Stimulated activated naive CD8-positive, alpha-beta T cell treated with anti-CD3 and anti-CD28 coated beads, Interleukin-15, Interleukin-2, amounts not matched to agents 100 ng/mL and 50 ng/mL, for 24 hours (primary cell): ENCODE measurements at regions not wholly inside any gene's neighbourhood (a gene's known extent, or its start where the extent isn't known, plus 50 kb on each side); places are given as distances from the start of the nearest gene placed in this dataset.
"Not testable (repeated sequence)": the region's sequence is repeated elsewhere in the genome, so short reads cannot be mapped to it uniquely, and the experiment has no call there.

Experiments used
- H3K27ac Mint-ChIP-seq: one replicate; pipeline ENCODE4 v1.8.0; 2021; ENCODE audit warnings: mild to moderate bottlenecking, mixed read lengths
- H3K27me3 Mint-ChIP-seq: one replicate; pipeline ENCODE4 v1.8.0; 2021; ENCODE audit warnings: mixed read lengths
- H3K36me3 Mint-ChIP-seq: one replicate; pipeline ENCODE4 v1.8.0; 2021; ENCODE audit warnings: low read depth, mixed read lengths
- H3K4me1 Mint-ChIP-seq: one replicate; pipeline ENCODE4 v1.8.0; 2021; ENCODE audit warnings: low read depth, mixed read lengths
- H3K4me3 Mint-ChIP-seq: one replicate; pipeline ENCODE4 v1.8.0; 2021; ENCODE audit warnings: mild to moderate bottlenecking, mixed read lengths
- H3K9me3 Mint-ChIP-seq: one replicate; pipeline ENCODE4 v1.8.0; 2021; ENCODE audit warnings: mixed read lengths

DNA sequence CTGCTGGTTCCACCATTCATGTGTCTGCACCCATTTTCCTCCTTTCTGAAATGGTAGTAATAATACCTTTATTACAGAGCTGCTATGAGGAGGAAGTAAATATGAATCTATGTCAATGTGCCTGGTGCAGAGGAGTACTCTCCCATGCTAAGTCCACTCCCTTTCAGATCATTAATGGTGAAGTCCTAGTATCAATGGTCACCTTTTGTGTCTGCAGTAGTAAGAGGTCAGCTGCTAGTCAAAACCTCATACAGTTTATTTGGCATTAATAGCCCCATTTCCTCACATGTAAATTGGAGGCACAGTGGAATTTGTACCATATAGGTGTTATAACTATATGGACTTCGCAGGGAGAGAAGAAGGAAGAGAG lies 581.0 kb downstream of the REEP3 start:
- H3K4me3 Mint-ChIP-seq: no peak overlapping the region
- H3K9me3 Mint-ChIP-seq: no peaks in the 10 kb centered on the region
- no peaks in the 10 kb centered on the region for H3K27me3 Mint-ChIP-seq
- no peaks in the 10 kb centered on the region for H3K36me3 Mint-ChIP-seq
- no peak overlapping the region for H3K27ac Mint-ChIP-seq
- H3K4me1 Mint-ChIP-seq: no peaks in the 10 kb centered on the region

GRCh38 chr10:64102916-64103315 lies 581.7 kb downstream of the REEP3 start:
- H3K4me3 Mint-ChIP-seq: no peak overlapping the region
- H3K27ac Mint-ChIP-seq: no peak overlapping the region
- no peaks in the 10 kb centered on the region for H3K36me3 Mint-ChIP-seq
- no peaks in the 10 kb centered on the region for H3K27me3 Mint-ChIP-seq
- H3K4me1 Mint-ChIP-seq: no peaks in the 10 kb centered on the region
- no peaks in the 10 kb centered on the region for H3K9me3 Mint-ChIP-seq

DNA sequence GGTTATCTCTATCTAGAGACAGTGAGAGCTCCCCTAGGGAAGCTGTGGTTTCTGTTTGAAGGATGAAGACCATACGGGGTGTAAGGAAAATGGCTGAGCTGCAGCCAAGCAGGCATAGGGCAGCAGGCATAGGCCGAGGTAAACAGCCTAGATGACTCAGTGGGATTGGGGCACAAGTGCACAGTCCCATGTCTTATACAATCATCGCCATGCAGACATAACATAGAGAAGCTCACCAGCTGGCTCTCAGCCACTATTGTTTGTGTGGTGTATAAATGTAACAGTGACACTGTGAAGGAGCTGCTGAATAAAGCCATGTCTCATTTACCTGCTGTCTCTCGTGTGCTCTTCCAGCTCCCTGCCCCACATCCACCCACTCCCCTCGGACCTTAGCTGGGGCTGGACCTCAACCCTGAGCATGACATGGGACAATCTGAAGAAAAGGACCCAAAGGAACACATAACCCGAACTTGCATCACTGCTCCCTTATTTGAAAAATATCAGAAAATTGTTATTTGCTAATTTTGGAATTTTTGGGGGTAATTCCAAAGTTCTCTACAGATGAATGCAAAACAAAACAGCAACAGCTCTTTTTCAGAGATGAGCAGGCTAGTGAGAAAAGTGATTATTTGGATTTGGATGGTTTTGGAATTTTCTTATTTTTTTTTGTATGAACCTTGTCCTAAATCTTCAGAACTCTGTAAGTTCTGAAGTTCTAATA lies 582.7 kb downstream of the REEP3 start:
- Mint-ChIP-seq H3K9me3 (no peaks in the 10 kb centered on the region), H3K4me1 (no peaks in the 10 kb centered on the region), H3K27ac (no peak overlapping the region), H3K4me3 (no peak overlapping the region), H3K27me3 (no peaks in the 10 kb centered on the region), H3K36me3 (no peaks in the 10 kb centered on the region)

DNA sequence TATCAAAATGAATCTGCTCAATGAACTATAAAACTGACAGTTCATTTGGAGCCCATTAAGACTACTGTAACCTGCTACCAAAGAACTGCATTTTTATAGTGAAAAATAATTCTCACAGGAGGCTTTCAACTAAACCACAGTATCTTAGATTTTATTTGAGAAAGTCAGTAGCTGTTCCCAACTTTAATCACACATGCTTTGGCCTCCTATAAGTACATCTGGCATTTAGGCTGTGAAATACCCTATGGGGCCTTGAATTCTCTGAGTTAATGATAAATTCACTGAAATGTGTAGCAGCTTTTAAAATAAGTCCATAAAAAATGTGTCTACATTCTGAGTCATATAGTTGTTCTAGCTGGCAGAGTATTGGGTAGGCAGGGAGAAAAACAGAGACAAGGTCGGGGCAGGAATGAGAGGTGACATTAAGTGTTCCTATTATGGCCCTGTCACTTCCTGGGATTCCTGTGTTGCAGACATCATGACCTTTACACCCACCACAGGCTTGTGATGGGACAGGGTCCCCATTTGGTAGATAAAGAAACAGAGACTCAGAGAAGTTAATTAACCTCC lies 588.8 kb downstream of the REEP3 start:
- Mint-ChIP-seq H3K4me1 (peaks cover 4% of the 10 kb centered on the region), H3K9me3 (no peaks in the 10 kb centered on the region), H3K27me3 (peaks cover 5% of the 10 kb centered on the region), H3K27ac (no peak overlapping the region), H3K4me3 (no peak overlapping the region), H3K36me3 (no peaks in the 10 kb centered on the region)

GRCh38 chr10:64112701-64113355 lies 591.6 kb downstream of the REEP3 start:
- no peak overlapping the region for H3K27ac Mint-ChIP-seq
- peaks cover 5% of the 10 kb centered on the region for H3K27me3 Mint-ChIP-seq
- H3K36me3 Mint-ChIP-seq: no peaks in the 10 kb centered on the region
- peaks cover 4% of the 10 kb centered on the region for H3K4me1 Mint-ChIP-seq
- no peaks in the 10 kb centered on the region for H3K9me3 Mint-ChIP-seq
- no peak overlapping the region for H3K4me3 Mint-ChIP-seq

GRCh38 chr10:64113375-64113774 lies 592.2 kb downstream of the REEP3 start:
- H3K36me3 Mint-ChIP-seq: no peaks in the 10 kb centered on the region
- H3K9me3 Mint-ChIP-seq: no peaks in the 10 kb centered on the region
- peaks cover 5% of the 10 kb centered on the region for H3K27me3 Mint-ChIP-seq
- H3K27ac Mint-ChIP-seq: no peak overlapping the region
- H3K4me1 Mint-ChIP-seq: peaks cover 4% of the 10 kb centered on the region
- H3K4me3 Mint-ChIP-seq: no peak overlapping the region

DNA sequence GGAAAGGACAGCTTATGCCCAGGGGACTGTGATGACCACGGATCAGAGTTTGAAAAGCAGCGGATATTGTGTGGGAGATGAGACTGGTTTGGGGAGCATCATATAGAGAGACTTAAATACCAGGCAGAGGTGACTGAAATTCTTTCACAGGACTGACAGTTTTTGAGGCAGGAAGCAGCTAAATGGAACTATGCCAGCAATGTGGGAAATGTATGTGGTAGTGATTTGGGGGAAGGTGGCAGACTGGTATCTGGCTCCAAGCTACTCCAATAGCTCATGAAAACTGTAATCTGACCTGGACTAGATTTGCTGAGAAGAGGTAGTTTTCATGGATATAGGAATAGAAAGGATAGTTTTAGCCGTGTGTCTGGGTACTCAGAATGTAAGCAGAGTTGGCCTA lies 592.6 kb downstream of the REEP3 start:
- Mint-ChIP-seq H3K4me1 (peaks cover 4% of the 10 kb centered on the region), H3K4me3 (no peak overlapping the region), H3K9me3 (no peaks in the 10 kb centered on the region), H3K36me3 (no peaks in the 10 kb centered on the region), H3K27me3 (peaks cover 5% of the 10 kb centered on the region), H3K27ac (no peak overlapping the region)

DNA sequence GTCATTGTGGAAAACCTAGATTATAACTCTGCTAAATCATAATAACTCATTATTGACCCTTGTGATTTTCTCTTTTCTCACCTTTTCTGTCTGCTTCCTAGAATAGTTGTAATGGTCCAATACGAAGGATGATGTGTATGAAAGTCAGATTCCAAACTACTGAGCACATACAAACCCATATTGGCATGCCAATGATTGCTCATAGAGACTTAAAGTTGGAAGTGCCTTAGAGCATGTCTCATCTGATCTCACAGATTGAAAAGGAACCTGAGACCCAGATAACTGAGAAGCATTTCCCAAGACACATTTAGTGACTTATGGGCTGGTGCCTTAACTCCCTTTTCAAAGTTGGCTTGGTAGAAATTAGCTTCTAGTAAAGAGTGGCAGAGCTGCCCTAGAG lies 594.3 kb downstream of the REEP3 start:
- H3K27me3 Mint-ChIP-seq: peaks cover 5% of the 10 kb centered on the region
- no peak overlapping the region for H3K4me3 Mint-ChIP-seq
- H3K9me3 Mint-ChIP-seq: no peaks in the 10 kb centered on the region
- H3K36me3 Mint-ChIP-seq: no peaks in the 10 kb centered on the region
- H3K4me1 Mint-ChIP-seq: peaks cover 4% of the 10 kb centered on the region
- H3K27ac Mint-ChIP-seq: no peak overlapping the region

DNA sequence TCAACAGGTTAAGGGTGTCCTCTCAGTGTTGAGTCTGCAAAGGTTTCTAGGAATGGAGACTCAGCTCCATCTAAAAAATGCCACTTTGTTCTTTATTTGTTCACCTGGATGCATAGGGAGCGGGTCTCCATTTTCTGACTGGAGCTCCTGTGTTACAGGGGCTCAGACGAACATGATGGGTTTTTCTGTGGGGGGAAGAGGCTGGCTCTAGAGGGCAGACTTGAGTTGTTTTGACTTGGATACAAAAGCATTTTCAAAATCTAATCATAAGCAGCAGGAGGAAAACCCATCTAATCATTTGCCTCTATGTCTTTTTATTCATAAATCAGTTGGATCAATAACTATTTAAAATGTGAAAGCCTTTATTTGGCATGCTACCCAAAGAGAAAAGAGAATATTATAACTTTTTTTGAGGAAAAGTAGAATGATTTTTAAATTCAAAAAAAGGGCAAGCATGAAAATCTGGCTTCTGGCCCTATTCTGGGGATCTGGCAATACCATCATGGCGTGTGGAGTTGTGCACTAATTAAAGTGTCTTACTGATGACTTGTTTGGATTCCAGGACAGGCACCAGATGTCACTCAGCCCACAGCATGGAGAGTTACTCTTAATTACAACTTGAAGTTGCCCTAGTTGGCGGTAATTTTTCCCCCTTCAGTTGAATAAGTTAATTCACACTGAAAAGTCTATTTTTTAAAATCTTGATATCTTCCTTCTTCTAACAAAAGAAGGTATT lies 594.9 kb downstream of the REEP3 start:
- no peak overlapping the region for H3K4me3 Mint-ChIP-seq
- peaks cover 4% of the 10 kb centered on the region for H3K4me1 Mint-ChIP-seq

DNA sequence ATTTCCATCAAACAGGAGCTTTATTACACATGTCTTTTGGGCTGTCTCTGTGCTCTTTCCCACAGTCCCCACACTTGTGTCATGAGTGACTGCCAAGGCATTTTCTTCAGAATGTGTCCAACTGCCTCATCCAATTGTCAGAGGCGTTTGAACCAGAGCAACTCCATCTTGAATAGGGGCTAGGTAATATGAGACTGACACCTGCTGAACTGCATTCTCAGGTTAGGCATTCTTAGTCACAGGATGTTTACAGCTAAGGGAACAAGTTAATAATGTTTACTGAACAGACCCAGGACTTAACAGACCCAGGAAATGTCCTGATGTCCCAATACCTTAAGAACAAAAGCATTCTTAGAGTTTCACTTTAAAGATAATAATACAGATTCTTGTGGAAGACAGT lies 595.5 kb downstream of the REEP3 start:
- no peak overlapping the region for H3K4me3 Mint-ChIP-seq

More for the DNA sequence above, 594.9 kb downstream of the REEP3 start:
- Mint-ChIP-seq H3K9me3 (no peaks in the 10 kb centered on the region), H3K27me3 (peaks cover 5% of the 10 kb centered on the region), H3K27ac (no peak overlapping the region), H3K36me3 (no peaks in the 10 kb centered on the region)

GRCh38 chr10:64118736-64119135 lies 597.5 kb downstream of the REEP3 start:
- no peaks in the 10 kb centered on the region for H3K9me3 Mint-ChIP-seq
- no peaks in the 10 kb centered on the region for H3K36me3 Mint-ChIP-seq
- peaks cover under 1% of the 10 kb centered on the region for H3K27me3 Mint-ChIP-seq
- no peaks in the 10 kb centered on the region for H3K4me1 Mint-ChIP-seq
- no peak overlapping the region for H3K4me3 Mint-ChIP-seq
- H3K27ac Mint-ChIP-seq: no peak overlapping the region

More for the DNA sequence above, 595.5 kb downstream of the REEP3 start:
- Mint-ChIP-seq H3K4me1 (peaks cover 4% of the 10 kb centered on the region), H3K36me3 (no peaks in the 10 kb centered on the region), H3K9me3 (no peaks in the 10 kb centered on the region), H3K27me3 (peaks cover 5% of the 10 kb centered on the region), H3K27ac (no peak overlapping the region)

GRCh38 chr10:64120301-64120980 lies 599.2 kb downstream of the REEP3 start:
- not testable (repeated sequence) for H3K27ac Mint-ChIP-seq, H3K4me3 Mint-ChIP-seq, H3K36me3 Mint-ChIP-seq, H3K4me1 Mint-ChIP-seq, H3K27me3 Mint-ChIP-seq, H3K9me3 Mint-ChIP-seq

DNA sequence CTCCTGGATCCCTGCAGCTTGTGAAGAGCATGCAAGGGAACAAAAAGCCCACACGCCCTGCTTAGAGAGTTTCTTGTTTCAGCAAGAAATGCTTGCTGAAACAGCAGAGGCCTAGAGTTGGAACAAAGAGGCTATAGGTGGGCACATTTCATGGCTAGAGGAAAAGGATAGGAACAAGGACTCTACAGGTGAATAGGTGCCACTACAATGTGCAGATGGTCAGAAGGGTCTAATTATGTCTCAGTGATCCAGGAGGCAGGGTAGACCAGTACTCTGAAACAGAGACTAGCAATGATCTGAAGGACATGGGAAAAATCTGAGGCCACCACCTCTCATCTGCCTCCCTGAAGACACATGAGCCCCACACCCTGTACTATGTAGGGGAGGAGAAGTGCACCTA lies 609.0 kb downstream of the REEP3 start:
- Mint-ChIP-seq H3K27me3 (no peaks in the 10 kb centered on the region), H3K27ac (no peak overlapping the region), H3K4me1 (no peaks in the 10 kb centered on the region), H3K36me3 (no peaks in the 10 kb centered on the region), H3K9me3 (no peaks in the 10 kb centered on the region), H3K4me3 (no peak overlapping the region)

- Mint-ChIP-seq H3K27ac (no peak overlapping the region), H3K36me3 (no peaks in the 10 kb centered on the region), H3K4me1 (no peaks in the 10 kb centered on the region), H3K27me3 (no peaks in the 10 kb centered on the region), H3K9me3 (no peaks in the 10 kb centered on the region), H3K4me3 (no peak overlapping the region)
Measured at GRCh38 chr10:64134676-64135075, 613.5 kb downstream of the REEP3 start.

DNA sequence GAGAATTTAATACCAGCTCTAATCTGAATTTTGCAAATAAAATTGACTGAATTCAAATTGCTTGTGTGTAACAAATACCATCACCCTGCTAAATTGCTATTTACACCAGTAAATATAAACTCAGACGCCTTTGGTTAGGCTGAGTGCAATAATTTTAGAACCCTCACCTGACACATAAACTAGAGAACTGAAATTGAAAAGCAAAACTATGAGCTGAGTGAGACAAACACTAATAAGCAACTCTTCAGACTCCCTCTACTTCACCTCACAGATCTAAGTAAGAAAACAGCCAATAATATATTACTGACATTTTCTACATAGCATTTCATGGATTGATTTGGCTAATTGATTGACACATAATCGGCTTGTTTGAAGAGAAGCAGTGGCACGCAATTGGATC lies 621.2 kb downstream of the REEP3 start:
- Mint-ChIP-seq H3K27me3 (no peaks in the 10 kb centered on the region), H3K27ac (no peak overlapping the region), H3K36me3 (no peaks in the 10 kb centered on the region), H3K4me1 (no peaks in the 10 kb centered on the region), H3K4me3 (no peak overlapping the region), H3K9me3 (no peaks in the 10 kb centered on the region)
